Kidney (tissue), 13 donors: ENCODE measurements at regions not wholly inside any gene's neighbourhood (a gene's known extent, or its start where the extent isn't known, plus 50 kb on each side); places are given as distances from the start of the nearest gene placed in this dataset.

Source experiments
- DNase-seq, 5 donors: peaks; one replicate each; pipeline ENCODE4 v3.0.0-alpha.2; 2013 to 2020
- FAIRE-seq: peaks from 2 replicates; lab custom pipeline; 2012; peaks lifted over from hg19 to GRCh38; lab: Jason Lieb, UNC
- H3K27ac ChIP-seq, 2 donors: one replicate each; pipeline ENCODE4 v1.7.0; 2013; ENCODE audit warnings: low read depth in 2 of 2, low read length in 2 of 2, inconsistent platforms in 1 of 2
- H3K27me3 ChIP-seq: one replicate; pipeline ENCODE4 v1.7.1; 2013; ENCODE audit warnings: low read length, inconsistent platforms; ENCODE audit not compliant: control insufficient read depth, insufficient read depth
- H3K36me3 ChIP-seq, 3 donors: one replicate each; pipeline versions ENCODE4 v1.7.0 to v1.7.1; 2013; ENCODE audit warnings: low read length in 3 of 3, control low read depth in 1 of 3, inconsistent platforms in 1 of 3; ENCODE audit not compliant: insufficient read depth in 3 of 3, control insufficient read depth in 2 of 3
- H3K4me1 ChIP-seq, 3 donors: one replicate each; pipeline versions ENCODE4 v1.7.0 to v1.7.1; 2013; ENCODE audit warnings: low read length in 3 of 3, inconsistent platforms in 1 of 3, low read depth in 1 of 3; ENCODE audit not compliant: control insufficient read depth in 2 of 3, insufficient read depth in 2 of 3
- H3K4me3 ChIP-seq, 3 donors: one replicate each; pipeline versions ENCODE4 v1.7.0 to v1.8.1; 2013; ENCODE audit warnings: low read length in 3 of 3, control low read depth in 1 of 3, inconsistent platforms in 1 of 3
- H3K9ac ChIP-seq, 3 donors: one replicate each; pipeline versions ENCODE4 v1.7.0 to v1.7.1; 2013; ENCODE audit warnings: low read length in 3 of 3, control low read depth in 1 of 3, inconsistent platforms in 1 of 3
- H3K9me3 ChIP-seq, 3 donors: one replicate each; pipeline versions ENCODE4 v1.7.0 to v1.7.1; 2013; ENCODE audit warnings: low read length in 3 of 3, control low read depth in 1 of 3, inconsistent platforms in 1 of 3; ENCODE audit not compliant: control insufficient read depth in 2 of 3, insufficient read depth in 1 of 3
- intact Hi-C: fragments of 100-400 bp; cut with DNase I; formaldehyde crosslinking; loops from one replicate; pipeline ENCODE4 v1.11.1; 2022
- TF ChIP-seq, protein P1 (sequence below): IDR thresholded peaks from 3 replicates; pipeline ENCODE4 v1.5.1; 2012; ENCODE audit warnings: mild to moderate bottlenecking, moderate library complexity, borderline replicate concordance; ENCODE audit not compliant: insufficient read depth; ENCODE audit errors: extremely low read depth
- donor health status: control.
- donor health status: control.
- donor health status: control.
- donor health status: control.
- donor health status: control.
- donor health status: DM: yes; HTN: yes; CAD: no.
- donor health status: Normal renal cell carcinoma (clear cell type).

DNA sequence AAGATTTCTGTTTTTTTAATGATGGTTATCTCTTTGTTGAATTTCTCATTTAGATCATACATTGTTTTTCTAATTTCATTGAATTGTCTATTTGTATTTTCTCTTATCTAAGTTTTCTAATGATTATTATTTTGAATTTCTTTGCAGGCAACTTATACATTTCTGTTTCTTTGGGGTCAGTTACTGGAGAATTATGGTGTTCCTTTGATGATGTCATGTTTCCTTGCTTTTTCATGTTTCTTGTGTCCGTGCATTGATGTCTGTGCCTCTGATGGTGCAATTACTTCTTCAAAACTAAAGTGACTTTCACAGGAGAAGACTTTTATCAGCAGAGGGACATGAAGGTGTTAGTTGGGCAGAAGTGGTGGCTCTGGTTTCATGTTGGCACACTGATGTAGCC is 270.7 kb upstream of the MOCS1 start:
- FAIRE-seq: no peak
- Histone ChIP-seq H3K9me3 (peaks cover 0 to 24% (median 3%) of the 10 kb centered on the region in 3 donors), H3K27me3 (no peaks in the 10 kb centered on the region), H3K36me3 (no peaks in the 10 kb centered on the region), H3K27ac (no peak overlapping the region), H3K4me3 (no peak overlapping the region), H3K9ac (no peak overlapping the region), H3K4me1 (no peaks in the 10 kb centered on the region)
- DNase-seq: no peak
- intact Hi-C loops: no loop called here
- TF ChIP-seq, protein P1, sequence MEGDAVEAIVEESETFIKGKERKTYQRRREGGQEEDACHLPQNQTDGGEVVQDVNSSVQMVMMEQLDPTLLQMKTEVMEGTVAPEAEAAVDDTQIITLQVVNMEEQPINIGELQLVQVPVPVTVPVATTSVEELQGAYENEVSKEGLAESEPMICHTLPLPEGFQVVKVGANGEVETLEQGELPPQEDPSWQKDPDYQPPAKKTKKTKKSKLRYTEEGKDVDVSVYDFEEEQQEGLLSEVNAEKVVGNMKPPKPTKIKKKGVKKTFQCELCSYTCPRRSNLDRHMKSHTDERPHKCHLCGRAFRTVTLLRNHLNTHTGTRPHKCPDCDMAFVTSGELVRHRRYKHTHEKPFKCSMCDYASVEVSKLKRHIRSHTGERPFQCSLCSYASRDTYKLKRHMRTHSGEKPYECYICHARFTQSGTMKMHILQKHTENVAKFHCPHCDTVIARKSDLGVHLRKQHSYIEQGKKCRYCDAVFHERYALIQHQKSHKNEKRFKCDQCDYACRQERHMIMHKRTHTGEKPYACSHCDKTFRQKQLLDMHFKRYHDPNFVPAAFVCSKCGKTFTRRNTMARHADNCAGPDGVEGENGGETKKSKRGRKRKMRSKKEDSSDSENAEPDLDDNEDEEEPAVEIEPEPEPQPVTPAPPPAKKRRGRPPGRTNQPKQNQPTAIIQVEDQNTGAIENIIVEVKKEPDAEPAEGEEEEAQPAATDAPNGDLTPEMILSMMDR: no peak

DNA sequence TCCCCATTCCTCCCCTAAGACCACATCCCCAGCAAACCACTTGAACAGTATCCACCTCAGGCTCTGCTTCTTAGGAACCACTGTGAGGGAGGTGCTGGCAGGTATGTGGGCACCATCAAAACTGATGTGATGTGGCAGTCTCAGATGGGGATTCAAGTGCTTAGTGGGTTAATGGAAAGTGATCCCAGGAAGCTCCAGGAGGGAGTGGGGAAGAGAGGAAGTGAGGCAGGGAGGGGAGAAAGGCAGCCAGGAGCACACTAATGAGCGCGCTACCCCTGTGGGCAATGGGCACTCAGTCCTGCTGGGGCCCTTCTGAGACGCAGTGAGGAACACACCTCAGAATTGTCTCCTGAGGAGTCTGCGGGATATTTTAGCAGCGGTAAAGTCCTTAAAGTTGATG is 263.1 kb upstream of the MOCS1 start:
- FAIRE-seq: no peak
- intact Hi-C loops: no loop called here

DNA sequence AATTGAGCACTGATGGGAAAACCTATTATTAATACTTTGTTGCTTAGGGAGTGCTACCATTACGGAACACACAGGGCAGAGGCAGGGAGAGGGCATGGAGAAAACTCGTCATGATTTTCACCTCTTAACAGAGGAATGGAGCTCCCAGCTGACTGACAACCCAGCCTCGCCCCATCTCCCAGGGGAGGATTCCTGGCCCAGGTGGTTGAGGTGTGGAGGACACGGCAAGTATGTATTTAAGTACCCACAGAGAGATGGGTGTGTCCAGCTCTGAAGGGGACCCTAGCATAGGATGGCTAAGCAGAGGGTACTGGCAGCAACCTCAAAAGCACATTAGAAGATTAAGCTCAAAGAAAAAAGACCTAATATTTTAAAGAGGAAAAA is 261.9 kb upstream of the MOCS1 start:
- TF ChIP-seq, protein P1: no peak
- H3K4me3 ChIP-seq: no peak overlapping the region
- intact Hi-C loops: no loop called here
- H3K9ac ChIP-seq: no peak overlapping the region
- DNase-seq (no peak), FAIRE-seq (no peak)
- H3K36me3 ChIP-seq: no peaks in the 10 kb centered on the region
- no peak overlapping the region for H3K27ac ChIP-seq
- H3K9me3 ChIP-seq: no peaks in the 10 kb centered on the region
- no peaks in the 10 kb centered on the region for H3K4me1 ChIP-seq
- H3K27me3 ChIP-seq: no peaks in the 10 kb centered on the region

More for the DNA sequence above, 263.1 kb upstream of the MOCS1 start:
- TF ChIP-seq, protein P1: no peak
- H3K9me3 ChIP-seq: peaks cover 0 to 6% (median 0%) of the 10 kb centered on the region in 3 donors
- H3K27ac ChIP-seq: no peak overlapping the region
- no peak overlapping the region for H3K4me3 ChIP-seq
- no peaks in the 10 kb centered on the region for H3K36me3 ChIP-seq
- DNase-seq: no peak
- H3K4me1 ChIP-seq: no peaks in the 10 kb centered on the region
- no peaks in the 10 kb centered on the region for H3K27me3 ChIP-seq
- no peak overlapping the region for H3K9ac ChIP-seq

DNA sequence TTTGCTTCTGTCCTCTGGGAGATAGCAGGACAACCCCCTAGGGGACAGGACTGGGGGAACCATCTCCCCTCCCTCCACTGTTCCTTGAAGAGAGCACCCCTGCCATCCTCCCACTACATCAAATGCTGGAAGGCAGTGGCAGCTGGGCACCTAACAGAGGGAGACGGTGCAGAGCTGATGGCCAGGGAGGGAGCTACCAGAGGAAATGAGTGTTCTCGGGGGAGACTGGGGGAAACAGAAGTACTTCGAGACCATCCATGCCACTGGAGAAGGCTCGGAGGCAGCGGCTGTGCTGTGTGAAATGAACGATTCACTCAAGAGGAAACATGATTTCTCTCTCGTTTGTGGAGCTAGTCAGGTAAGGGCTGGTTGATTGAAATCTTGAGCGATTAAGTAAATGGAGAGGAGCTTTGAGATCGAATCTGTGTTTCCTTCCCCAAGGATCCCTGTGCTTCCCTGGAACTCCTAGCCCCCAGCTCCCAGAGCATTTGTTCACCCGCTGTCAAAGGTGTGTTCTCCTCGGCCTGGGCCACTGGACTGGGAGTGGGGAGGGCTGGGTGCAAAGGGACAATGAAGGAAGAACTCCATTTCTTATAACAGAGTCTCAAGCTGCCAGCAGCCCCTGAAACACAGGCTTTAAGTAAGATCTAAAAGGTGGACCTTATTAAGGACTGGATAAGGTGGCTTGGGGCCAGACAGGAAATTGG is 261.3 kb upstream of the MOCS1 start:
- TF ChIP-seq, protein P1: no peak
- H3K4me1 ChIP-seq: no peaks in the 10 kb centered on the region
- no peaks in the 10 kb centered on the region for H3K9me3 ChIP-seq
- FAIRE-seq: no peak
- no peak overlapping the region for H3K4me3 ChIP-seq
- H3K36me3 ChIP-seq: no peaks in the 10 kb centered on the region
- H3K27me3 ChIP-seq: no peaks in the 10 kb centered on the region
- intact Hi-C loops: no loop called here
- H3K9ac ChIP-seq: no peak overlapping the region
- no peak overlapping the region for H3K27ac ChIP-seq
- DNase-seq: no peak
